Hematopoietic multipotent progenitor cell treated with erythropoietin and hydrocortisone succinate and interleukin-3 and kit ligand, for 17 days (in vitro differentiated cells): ENCODE measurements at regions not wholly inside any gene's neighbourhood (a gene's known extent, or its start where the extent isn't known, plus 50 kb on each side); places are given as distances from the start of the nearest gene placed in this dataset.

Source experiments
- DNase-seq: peaks from one replicate; pipeline ENCODE4 v3.0.0-alpha.2; 2015; ENCODE audit warnings: low spot score

GRCh38 chr7:136807598-136807997, 60.9 kb upstream of the CHRM2 start:
- DNase-seq = no peak

- no peak for DNase-seq
Observed at GRCh38 chr7:136803028-136803427, 65.4 kb upstream of the CHRM2 start.

- DNase-seq = no peak
Observed at GRCh38 chr7:136783934-136784333, 84.5 kb upstream of the CHRM2 start.

- no peak for DNase-seq
Observed at GRCh38 chr7:136741941-136742340, 126.5 kb upstream of the CHRM2 start.

- no peak for DNase-seq
Observed at GRCh38 chr7:136728945-136729344, 139.5 kb upstream of the CHRM2 start.

- DNase-seq = no peak
Observed at GRCh38 chr7:136726460-136726859, 142.0 kb upstream of the CHRM2 start.

- no peak for DNase-seq
Observed at GRCh38 chr7:136717910-136718557, 150.4 kb upstream of the CHRM2 start.

GRCh38 chr7:136714062-136714461, 154.4 kb upstream of the CHRM2 start:
- no peak for DNase-seq

GRCh38 chr7:136710751-136711150, 157.7 kb upstream of the CHRM2 start:
- no peak for DNase-seq

GRCh38 chr7:136709876-136710275, 158.6 kb upstream of the CHRM2 start:
- no peak for DNase-seq

GRCh38 chr7:136702913-136703312, 165.5 kb upstream of the CHRM2 start:
- no peak for DNase-seq

GRCh38 chr7:136698977-136699376, 169.5 kb upstream of the CHRM2 start:
- DNase-seq = no peak

GRCh38 chr7:136698231-136698630, 170.2 kb upstream of the CHRM2 start:
- no peak for DNase-seq

- no peak for DNase-seq
Observed at GRCh38 chr7:136697271-136697670, 171.2 kb upstream of the CHRM2 start.

- no peak for DNase-seq
Observed at GRCh38 chr7:136693166-136694119, 175.0 kb upstream of the CHRM2 start.

GRCh38 chr7:136692221-136692620, 176.2 kb upstream of the CHRM2 start:
- no peak for DNase-seq

GRCh38 chr7:136688601-136689000, 179.9 kb upstream of the CHRM2 start:
- DNase-seq = no peak

- DNase-seq = no peak
Observed at GRCh38 chr7:136687693-136688322, 180.6 kb upstream of the CHRM2 start.

- DNase-seq = no peak
Observed at GRCh38 chr7:136685501-136686173, 182.8 kb upstream of the CHRM2 start.

- DNase-seq = no peak
Observed at GRCh38 chr7:136677471-136678365, 190.7 kb upstream of the CHRM2 start.

GRCh38 chr7:136667584-136667983, 200.9 kb upstream of the CHRM2 start:
- DNase-seq = no peak
